Inflammatory macrophage (primary cell): ENCODE measurements at regions not wholly inside any gene's neighbourhood (a gene's known extent, or its start where the extent isn't known, plus 50 kb on each side); places are given as distances from the start of the nearest gene placed in this dataset.
A peak's percentile ranks its signal among the peaks of the same experiment; 100 is the strongest.
"Not testable (repeated sequence)": the region's sequence is repeated elsewhere in the genome, so short reads cannot be mapped to it uniquely, and the experiment has no call there.

Experiments used
- DNase-seq, 2 donors: peaks; one replicate each; pipeline ENCODE4 v3.0.0-alpha.2; 2020 to 2022

- not testable (repeated sequence) for DNase-seq
Measured at GRCh38 chr18:10356999-10357398, 97.4 kb upstream of the APCDD1 start.

- DNase-seq = no peak
Measured at GRCh38 chr18:10361660-10362059, 92.8 kb upstream of the APCDD1 start.

- no peak for DNase-seq
Measured at GRCh38 chr18:10365021-10365500, 89.4 kb upstream of the APCDD1 start.

- no peak for DNase-seq
Measured at GRCh38 chr18:10365901-10366300, 88.5 kb upstream of the APCDD1 start.

DNA sequence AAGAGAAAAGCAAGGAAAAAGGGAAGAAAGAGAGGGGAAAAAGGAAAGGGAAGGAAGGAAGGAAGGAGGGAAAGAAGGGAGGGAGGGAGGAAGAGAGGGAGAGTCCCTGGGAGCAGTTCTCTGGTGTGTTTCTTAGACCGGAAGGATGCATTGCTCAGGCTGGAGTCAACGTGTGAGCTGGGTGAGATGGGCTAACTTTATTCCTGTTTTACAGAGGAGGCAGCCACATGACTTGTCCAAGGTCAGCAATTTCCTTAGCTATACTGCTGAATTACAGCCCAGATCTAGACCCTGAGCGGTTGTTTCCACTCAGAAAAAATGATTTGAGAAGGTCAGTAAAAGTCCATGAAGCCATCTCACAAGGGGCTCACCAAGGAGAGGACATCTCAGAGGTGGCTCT, 86.6 kb upstream of the APCDD1 start:
- peak; percentile 45 to 52 for DNase-seq

DNA sequence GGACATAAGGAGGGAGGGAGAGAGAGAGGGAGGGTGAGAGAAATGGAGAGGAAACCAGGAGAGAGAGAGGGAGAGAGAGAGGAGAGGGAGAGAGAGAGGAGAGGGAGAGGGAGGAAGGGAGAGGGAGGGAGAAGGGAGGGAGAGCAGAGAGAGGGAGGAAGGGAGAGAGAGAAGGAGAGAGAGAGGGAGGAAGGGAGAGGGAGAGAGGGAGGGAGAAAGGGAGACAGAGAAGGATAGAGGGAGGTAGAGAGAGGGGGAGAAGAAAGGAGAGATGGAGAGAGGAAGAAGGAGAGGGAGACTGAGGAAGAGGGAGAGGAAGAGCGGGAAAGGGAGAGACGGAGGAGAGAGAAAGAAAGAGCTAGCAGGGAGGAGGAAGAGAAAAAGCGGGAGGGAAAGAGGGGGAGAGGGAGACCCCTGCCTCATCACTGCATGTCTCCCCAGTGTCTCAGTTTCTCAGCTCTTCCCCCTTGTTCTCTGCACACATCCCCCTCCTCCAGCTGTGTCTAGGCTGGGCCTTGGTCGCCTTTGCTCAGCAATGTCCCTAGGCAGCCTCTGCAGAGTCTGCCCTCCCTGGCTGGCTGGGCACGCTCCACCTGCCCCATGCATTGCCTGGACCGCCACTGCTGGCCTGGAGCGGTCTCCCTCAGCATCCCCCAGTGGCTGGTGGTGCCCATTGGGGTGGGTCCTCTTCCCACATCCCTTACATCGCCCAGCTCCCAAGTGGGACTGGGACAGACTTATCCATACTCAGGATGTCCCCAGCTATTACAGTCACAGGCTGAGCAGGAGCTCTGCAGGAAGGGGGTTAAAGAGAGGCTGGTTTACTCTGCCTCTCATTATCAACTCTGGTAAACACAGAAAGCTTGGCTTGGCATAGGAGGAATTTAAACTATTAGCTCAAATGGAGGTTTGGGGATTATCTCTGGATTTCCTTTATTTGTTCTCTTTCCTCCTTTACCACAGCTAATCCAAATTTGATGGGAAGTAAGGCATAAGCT, 85.7 kb upstream of the APCDD1 start:
- no peak for DNase-seq

GRCh38 chr18:10370716-10371115, 83.7 kb upstream of the APCDD1 start:
- no peak for DNase-seq

DNA sequence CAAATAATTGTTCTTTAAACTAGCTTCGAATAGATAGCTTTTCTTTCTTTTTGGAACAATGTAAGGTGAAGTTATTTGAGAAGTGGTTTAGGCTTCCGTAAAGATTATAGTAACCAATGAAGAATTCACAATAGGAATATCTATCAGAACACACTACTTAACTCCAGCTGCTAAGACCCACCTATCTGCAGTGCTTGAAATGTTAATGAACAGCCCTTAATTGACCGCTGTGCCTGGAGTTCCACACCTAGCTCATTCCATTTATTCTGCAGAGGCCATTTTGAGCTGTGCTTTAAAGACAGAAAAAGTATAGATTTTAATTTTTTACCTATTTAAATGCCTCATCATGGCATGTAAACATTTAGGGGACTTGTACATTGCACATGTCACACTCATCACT, 83.3 kb upstream of the APCDD1 start:
- no peak for DNase-seq

- DNase-seq = no peak
Measured at GRCh38 chr18:10374195-10374594, 80.2 kb upstream of the APCDD1 start.

DNA sequence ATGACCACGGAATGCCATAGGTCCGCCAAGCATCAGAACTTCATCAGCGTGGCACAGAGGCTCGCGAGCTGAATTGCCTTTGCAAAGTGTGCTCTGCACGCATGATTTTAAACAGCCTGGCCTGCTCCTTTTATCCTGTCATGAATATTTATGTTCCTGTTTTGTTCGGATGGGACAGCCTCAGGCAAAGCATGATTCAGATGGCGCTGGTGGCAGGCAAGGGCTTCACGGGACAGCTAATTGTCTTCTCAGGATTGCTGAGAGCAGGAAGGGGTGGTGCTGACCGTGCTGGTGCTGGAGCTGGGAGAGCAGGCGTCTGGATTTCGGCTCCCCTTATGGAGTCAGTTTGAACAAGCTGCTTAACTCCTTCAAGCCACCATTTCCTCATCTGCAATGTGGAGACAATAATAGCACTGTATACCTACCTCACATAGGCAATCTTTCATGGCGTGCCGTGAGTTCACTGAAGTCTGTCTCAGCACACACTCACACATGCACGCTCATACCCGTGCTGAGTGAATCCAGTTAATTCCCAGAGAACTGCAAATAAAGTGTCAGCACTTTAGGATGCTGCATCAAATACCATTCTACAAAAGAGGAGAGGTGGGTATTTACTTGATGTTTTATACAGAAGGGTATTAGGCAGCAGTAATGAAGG, 79.7 kb upstream of the APCDD1 start:
- DNase-seq = no peak

GRCh38 chr18:10376731-10377130, 77.7 kb upstream of the APCDD1 start:
- DNase-seq = no peak

DNA sequence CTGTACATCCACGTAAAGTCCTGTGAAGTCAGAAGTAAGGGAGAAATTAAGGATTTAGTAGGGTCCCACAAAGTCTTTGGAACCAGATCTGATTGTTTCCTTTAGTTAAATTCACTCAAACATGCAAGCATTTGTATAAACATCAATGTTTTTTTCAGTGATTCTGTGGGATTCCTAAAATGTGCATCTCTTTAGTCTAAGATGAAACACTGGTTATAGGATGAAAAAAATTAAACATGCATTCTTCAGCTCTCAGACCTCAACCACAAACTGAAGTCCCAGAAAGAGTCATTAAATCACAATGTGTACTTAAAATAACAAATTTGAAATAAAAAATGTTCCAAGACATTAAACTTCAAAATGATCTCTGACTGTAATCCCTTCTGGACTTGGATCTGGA, 76.5 kb upstream of the APCDD1 start:
- no peak for DNase-seq

GRCh38 chr18:10378688-10379420, 75.6 kb upstream of the APCDD1 start:
- peak; percentile 27 for DNase-seq

DNA sequence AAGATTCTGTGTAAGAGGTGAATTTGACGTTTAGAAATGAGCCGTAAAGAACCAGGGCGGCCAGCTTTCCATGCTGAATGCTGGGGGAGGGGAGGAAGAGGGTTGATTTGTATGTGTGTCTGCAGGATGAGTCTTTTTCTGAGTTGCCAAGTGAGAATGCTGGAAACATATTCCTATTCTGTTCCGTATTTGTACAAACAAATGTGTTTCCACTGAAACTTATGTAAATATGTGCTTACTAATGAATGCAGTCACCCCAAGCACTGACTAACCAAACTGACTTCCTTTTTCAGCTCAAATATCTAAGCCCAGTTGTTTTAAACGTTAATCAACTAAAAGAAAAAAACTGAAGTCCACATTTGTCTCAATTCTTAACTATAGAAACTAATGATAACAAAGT, 74.9 kb upstream of the APCDD1 start:
- peak; percentile 55 to 58 for DNase-seq

- no peak for DNase-seq
Measured at GRCh38 chr18:10381516-10381915, 72.9 kb upstream of the APCDD1 start.

GRCh38 chr18:10381951-10382350, 72.5 kb upstream of the APCDD1 start:
- no peak for DNase-seq

GRCh38 chr18:10386049-10386448, 68.4 kb upstream of the APCDD1 start:
- no peak for DNase-seq

- DNase-seq = no peak
Measured at GRCh38 chr18:10386956-10387355, 67.5 kb upstream of the APCDD1 start.

- DNase-seq = no peak
Measured at GRCh38 chr18:10387399-10387798, 67.0 kb upstream of the APCDD1 start.

GRCh38 chr18:10388373-10388772, 66.1 kb upstream of the APCDD1 start:
- no peak for DNase-seq

DNA sequence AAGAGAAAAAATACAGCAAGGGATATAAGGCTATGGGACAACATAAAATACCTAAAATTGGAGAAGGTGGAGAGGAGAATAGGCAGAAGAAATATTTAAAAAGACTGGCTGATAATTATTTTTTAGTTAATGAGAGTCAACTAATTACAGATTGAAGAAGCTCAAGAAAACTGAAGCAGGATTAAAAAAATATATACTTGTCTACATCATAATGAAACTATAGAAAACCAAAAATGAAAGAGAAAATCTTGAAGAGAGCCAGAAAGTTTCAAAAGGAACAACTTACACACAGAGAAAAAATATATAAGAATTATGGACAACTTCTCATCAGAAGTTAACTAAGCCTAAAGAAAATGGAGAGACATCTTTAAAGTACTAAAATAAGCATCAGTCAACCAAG, 62.9 kb upstream of the APCDD1 start:
- DNase-seq = no peak

DNA sequence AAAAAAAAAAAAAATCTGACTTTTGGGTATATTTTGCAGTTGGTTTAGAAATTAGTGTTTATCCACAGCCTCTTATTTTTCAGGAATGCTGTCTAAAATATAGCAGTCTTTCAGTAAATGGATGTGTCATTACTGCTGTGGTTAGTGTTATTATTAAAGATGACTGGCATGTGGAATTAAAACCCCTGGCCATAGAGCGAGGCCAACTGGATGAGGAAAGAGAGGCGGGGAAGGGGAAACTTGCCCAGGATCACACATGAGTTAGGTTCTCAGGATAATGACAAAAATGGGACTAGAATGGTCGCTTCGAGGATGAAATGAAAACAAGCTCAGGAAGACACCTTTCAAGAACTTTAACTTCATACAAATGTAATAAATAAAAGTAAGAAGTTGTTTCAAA, 57.4 kb upstream of the APCDD1 start:
- DNase-seq = no peak

GRCh38 chr18:10398571-10398970, 55.9 kb upstream of the APCDD1 start:
- DNase-seq = no peak
